SK-N-SH (cell line): ENCODE measurements at regions not wholly inside any gene's neighbourhood (a gene's known extent, or its start where the extent isn't known, plus 50 kb on each side); places are given as distances from the start of the nearest gene placed in this dataset.

Experiments used
- CTCF ChIP-seq: fragments of 200-600 bp; sonication (generic); IDR thresholded peaks from 2 replicates; pipeline ENCODE4 v1.6.1; 2017; ENCODE audit warnings: antibody characterized with exemption, mild to moderate bottlenecking, moderate library complexity
- TAF1 ChIP-seq: IDR thresholded peaks from 2 replicates; pipeline ENCODE4 v1.6.1; 2012; ENCODE audit warnings: low read depth, mild to moderate bottlenecking, low read length, moderate library complexity, borderline replicate concordance

GRCh38 chr13:105915146-105915850 lies 620.2 kb downstream of the EFNB2 start:
- no peak for TF ChIP-seq CTCF
- TF ChIP-seq TAF1: no peak
